ENCODE measurements at regions not wholly inside any gene's neighbourhood (a gene's known extent, or its start where the extent isn't known, plus 50 kb on each side); places are given as distances from the start of the nearest gene placed in this dataset.

- TF ChIP-seq EZH2 (optimal IDR thresholded peaks at IDR 0.05; ENCODE audit: low read depth, low read length) (no peak), CTCF (IDR thresholded peaks at IDR 0.05; ENCODE audit: low read length) (no peak), EZH2phosphoT487 (IDR thresholded peaks at IDR 0.05; ENCODE audit: low read length) (no peak)
Measured at GRCh38 chr6:134422426-134423231, 104.7 kb upstream of the SGK1 start.
